ENCODE measurements at regions not wholly inside any gene's neighbourhood (a gene's known extent, or its start where the extent isn't known, plus 50 kb on each side); places are given as distances from the start of the nearest gene placed in this dataset.

GRCh38 chr5:30001826-30002225 lies 1191.7 kb upstream of the CDH6 start:
- no peak overlapping the region for H3K4me3 ChIP-seq
- no peaks in the 10 kb centered on the region for H3K4me1 ChIP-seq
- TF ChIP-seq POLR2A (IDR thresholded peaks at IDR 0.05; ENCODE audit: low read depth) (no peak), POLR2AphosphoS5 (IDR thresholded peaks at IDR 0.05) (no peak), EP300 (IDR thresholded peaks at IDR 0.05) (no peak), CTCF (IDR thresholded peaks at IDR 0.05) (no peak)
- no peaks in the 10 kb centered on the region for H3K36me3 ChIP-seq
- H3K9me3 ChIP-seq: no peaks in the 10 kb centered on the region
- no peak overlapping the region for H3K27ac ChIP-seq (replicated peaks in 1 of 4)
- H3K27me3 ChIP-seq: no peaks in the 10 kb centered on the region
- no peak for DNase-seq (ENCODE audit: extremely low spot score)
- intact Hi-C loops (cut with DNase I): no loop called here
- 48% methylated on average over 2 of the region's 2 CpGs for WGBS

GRCh38 chr5:30000231-30000630 lies 1193.3 kb upstream of the CDH6 start:
- H3K27ac ChIP-seq (replicated peaks in 1 of 4): no peak overlapping the region
- H3K9me3 ChIP-seq: no peaks in the 10 kb centered on the region
- no peak for TF ChIP-seq EP300 (IDR thresholded peaks at IDR 0.05)
- no peak for TF ChIP-seq CTCF (IDR thresholded peaks at IDR 0.05)
- TF ChIP-seq POLR2A (IDR thresholded peaks at IDR 0.05; ENCODE audit: low read depth): no peak
- no peak for TF ChIP-seq POLR2AphosphoS5 (IDR thresholded peaks at IDR 0.05)
- intact Hi-C loops (cut with DNase I): no loop called here
- DNase-seq (ENCODE audit: extremely low spot score): no peak
- no peak overlapping the region for H3K4me3 ChIP-seq
- H3K4me1 ChIP-seq: no peaks in the 10 kb centered on the region
- H3K27me3 ChIP-seq: no peaks in the 10 kb centered on the region
- H3K36me3 ChIP-seq: no peaks in the 10 kb centered on the region

GRCh38 chr5:29995154-29995553 lies 1198.3 kb upstream of the CDH6 start:
- no peak for DNase-seq (ENCODE audit: extremely low spot score)
- TF ChIP-seq EP300 (IDR thresholded peaks at IDR 0.05): no peak
- TF ChIP-seq POLR2A (IDR thresholded peaks at IDR 0.05; ENCODE audit: low read depth): no peak
- no peak for TF ChIP-seq POLR2AphosphoS5 (IDR thresholded peaks at IDR 0.05)
- no peak for TF ChIP-seq CTCF (IDR thresholded peaks at IDR 0.05)
- H3K9me3 ChIP-seq: no peaks in the 10 kb centered on the region
- H3K4me1 ChIP-seq: no peaks in the 10 kb centered on the region
- H3K27ac ChIP-seq (replicated peaks in 1 of 4): no peak overlapping the region
- intact Hi-C loops (cut with DNase I): no loop called here
- no peaks in the 10 kb centered on the region for H3K36me3 ChIP-seq
- WGBS: 100% methylated on average over 1 of the region's 1 CpG
- H3K27me3 ChIP-seq: no peaks in the 10 kb centered on the region
- H3K4me3 ChIP-seq: no peak overlapping the region

GRCh38 chr5:29994519-29994918 lies 1199.0 kb upstream of the CDH6 start:
- TF ChIP-seq POLR2AphosphoS5 (IDR thresholded peaks at IDR 0.05): no peak
- TF ChIP-seq POLR2A (IDR thresholded peaks at IDR 0.05; ENCODE audit: low read depth): no peak
- no peak for TF ChIP-seq EP300 (IDR thresholded peaks at IDR 0.05)
- TF ChIP-seq CTCF (IDR thresholded peaks at IDR 0.05): no peak
- WGBS: 78% methylated on average over 2 of the region's 3 CpGs
- no peak overlapping the region for H3K27ac ChIP-seq (replicated peaks in 1 of 4)
- DNase-seq (ENCODE audit: extremely low spot score): no peak
- H3K36me3 ChIP-seq: no peaks in the 10 kb centered on the region
- H3K9me3 ChIP-seq: no peaks in the 10 kb centered on the region
- H3K27me3 ChIP-seq: no peaks in the 10 kb centered on the region
- H3K4me3 ChIP-seq: no peak overlapping the region
- H3K4me1 ChIP-seq: no peaks in the 10 kb centered on the region
- intact Hi-C loops (cut with DNase I): no loop called here

- 88% methylated on average over 3 of the region's 3 CpGs for WGBS
- Histone ChIP-seq H3K36me3 (no peaks in the 10 kb centered on the region), H3K27me3 (peaks cover 0 to 4% (median 0%) of the 10 kb centered on the region in 4 donors), H3K4me3 (no peak overlapping the region), H3K9me3 (no peaks in the 10 kb centered on the region), H3K4me1 (no peaks in the 10 kb centered on the region), H3K27ac (replicated peaks in 1 of 4) (no peak overlapping the region)
- DNase-seq (ENCODE audit: extremely low spot score): no peak
- no peak for TF ChIP-seq EP300 (IDR thresholded peaks at IDR 0.05)
- no peak for TF ChIP-seq POLR2A (IDR thresholded peaks at IDR 0.05; ENCODE audit: low read depth)
- no peak for TF ChIP-seq POLR2AphosphoS5 (IDR thresholded peaks at IDR 0.05)
- no peak for TF ChIP-seq CTCF (IDR thresholded peaks at IDR 0.05)
- intact Hi-C loops (cut with DNase I): no loop called here
Measured at GRCh38 chr5:29993286-29993685, 1200.2 kb upstream of the CDH6 start.
